ENCODE measurements at regions not wholly inside any gene's neighbourhood (a gene's known extent, or its start where the extent isn't known, plus 50 kb on each side); places are given as distances from the start of the nearest gene placed in this dataset.

DNA sequence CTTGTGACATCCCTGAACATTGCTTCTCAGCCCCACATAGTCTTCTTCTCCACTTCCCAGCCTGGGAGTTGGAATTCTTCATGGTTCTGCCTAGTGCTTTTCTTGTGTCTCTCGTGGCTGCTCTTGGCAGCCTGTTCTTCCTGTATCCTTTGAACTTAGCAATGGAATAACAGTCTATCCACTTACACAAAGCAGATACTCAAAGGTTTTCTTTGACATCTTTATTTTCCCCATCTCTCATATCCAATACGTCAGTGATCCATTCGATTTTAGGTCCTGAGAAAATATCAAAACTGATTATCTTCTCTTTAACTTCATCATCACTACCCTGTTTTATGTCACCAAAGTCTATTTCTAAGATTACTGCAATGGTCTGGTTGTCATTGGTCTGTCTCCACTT, 1091.2 kb upstream of the PIK3C3 start:
- no peak for DNase-seq

DNA sequence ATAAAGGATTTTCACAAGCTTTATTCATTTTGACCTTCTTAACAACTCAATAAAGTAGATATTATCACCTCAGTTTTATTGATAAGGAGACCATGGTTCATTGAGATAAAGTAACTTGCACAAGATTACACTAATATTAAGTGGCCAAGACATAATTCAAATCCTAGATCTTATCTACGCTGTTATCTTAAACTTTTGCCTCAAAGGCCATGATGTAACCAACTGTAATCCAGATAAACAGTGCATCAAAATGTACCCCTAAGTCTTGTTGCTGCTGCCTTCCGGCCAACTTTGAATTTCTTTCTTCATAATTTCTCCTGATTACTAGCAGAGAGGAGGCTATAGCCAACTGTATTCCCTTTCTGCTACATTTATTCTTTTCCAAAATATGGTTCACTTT, 1094.8 kb upstream of the PIK3C3 start:
- no peak for DNase-seq

DNA sequence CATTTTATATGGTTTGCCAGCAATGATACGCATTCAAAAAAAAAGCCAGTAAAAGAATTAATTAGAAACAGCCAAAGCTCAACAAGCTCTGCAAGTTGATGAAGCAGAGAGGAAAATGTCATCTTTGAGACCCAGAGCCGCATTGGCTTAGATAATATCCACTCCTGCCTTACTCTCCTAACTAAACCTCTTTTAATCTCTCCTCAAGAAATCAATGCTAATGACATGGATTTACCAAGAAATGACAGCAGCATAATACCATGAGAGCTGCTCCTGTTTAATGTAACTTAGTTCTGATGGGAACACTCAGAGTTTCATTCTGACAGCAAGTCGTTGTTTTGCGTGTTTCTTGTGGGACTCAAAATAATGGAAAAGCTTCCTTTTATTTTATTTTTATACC, 1099.4 kb upstream of the PIK3C3 start:
- no peak for DNase-seq

DNA sequence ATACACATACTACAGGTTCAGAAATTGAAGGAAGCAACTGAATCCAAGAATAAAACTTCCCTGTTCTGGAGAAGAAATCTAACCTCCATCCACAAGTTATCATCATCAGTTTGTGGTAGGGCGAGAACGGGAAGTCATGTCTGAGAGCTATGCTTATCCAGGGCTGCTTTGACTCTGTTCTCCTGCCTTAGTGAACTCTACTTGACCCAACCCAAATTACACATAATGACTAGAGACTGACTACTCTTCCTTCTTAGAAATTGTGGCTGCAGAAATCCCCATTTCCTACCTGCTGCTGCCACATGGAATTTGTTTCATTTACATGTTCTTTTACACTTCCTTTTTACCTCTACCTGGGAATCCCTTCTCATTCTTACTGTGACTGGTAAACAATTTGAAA, 1102.6 kb upstream of the PIK3C3 start:
- no peak for DNase-seq

DNA sequence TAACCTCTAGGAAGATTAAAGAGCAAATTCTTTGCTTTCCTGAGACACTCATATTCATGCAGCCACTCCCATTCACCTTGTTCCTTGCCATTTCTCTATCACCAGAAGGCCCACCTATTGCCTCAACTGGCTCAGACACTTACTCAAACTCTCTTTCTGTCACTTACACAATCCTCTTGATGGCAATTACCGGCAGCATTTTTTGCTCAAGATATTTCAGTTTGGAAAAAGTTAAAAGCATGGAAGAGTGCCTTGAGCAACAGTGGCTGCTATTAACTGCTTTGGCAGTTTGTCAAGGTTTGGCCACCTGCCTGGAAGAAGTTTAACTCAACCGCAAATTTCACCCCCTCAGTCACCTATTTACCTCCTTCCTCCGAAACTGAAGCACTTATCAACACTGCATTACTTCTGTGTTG, 1104.0 kb upstream of the PIK3C3 start:
- DNase-seq: no peak

DNA sequence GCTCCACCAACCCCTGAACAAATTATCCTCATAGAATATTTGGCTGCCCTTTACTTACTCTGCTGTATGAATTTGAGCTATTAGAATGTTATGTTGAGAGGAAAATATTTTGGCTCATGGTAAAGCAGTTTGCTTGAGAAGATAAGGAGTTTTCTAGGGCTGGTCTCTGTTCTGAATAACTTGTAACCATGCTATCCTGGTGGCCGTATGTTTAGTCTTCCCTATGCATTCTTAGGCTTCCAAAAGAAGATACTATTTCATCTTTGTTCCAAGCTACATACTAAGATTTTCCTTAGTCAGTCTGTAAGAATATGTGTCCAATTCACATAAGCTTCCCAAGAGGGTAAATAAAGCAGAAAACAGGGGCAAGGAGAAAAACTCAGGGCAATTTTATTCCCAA, 1105.1 kb upstream of the PIK3C3 start:
- no peak for DNase-seq

DNA sequence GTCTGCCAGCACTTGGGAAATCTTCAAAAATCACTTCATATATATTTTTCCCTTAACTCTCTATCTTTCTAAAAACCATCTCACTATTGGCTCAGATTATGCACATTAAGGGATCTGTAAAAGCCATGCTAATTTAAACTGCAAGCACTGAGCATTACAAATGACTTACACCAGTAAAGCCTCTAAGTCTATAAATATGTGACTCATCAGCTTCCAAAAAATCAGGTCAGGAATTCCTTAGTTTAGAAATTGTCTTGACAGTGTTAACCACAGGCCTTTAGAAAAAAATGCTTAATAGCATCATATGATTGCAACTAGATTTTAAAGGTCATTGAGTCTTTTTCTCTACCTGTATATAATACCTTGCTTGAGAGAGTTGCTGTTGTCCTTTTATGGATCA, 1113.6 kb upstream of the PIK3C3 start:
- no peak for DNase-seq

DNA sequence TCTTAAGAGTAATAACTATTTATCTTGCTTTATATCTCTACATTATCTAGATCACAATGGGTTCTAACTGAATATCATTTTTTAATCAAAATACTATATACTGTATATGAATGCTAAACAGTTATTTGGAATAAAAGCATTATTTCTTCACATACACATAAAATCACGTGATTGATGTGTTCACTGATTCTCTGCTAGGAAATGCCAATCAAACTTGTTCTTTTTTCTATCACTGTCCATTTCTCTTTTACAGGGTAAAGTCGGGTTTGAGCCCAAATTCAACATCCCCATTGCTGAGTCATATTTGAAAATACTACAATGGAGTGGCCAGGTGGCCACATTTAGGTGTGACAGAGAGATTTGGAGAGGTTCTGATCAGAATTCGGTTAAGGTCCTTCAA, 1114.0 kb upstream of the PIK3C3 start:
- DNase-seq: no peak

DNA sequence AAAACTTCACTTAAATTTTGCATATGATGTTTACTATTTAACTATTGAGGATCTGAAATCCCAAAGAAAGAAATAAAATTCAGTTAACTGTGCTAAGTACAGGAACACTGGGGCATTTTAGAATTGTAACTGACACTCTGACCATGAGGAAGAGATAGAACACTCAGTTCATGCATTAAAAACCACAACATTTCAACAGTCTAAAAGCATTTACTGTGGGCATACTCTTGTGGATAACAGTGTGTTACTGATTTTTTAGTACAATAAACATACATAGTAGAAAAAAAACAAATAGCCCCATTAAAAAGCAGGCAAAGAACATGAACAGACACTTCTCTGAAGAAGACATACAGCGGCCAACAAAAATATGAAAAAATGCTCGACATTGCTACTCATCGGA, 1122.7 kb upstream of the PIK3C3 start:
- no peak for DNase-seq

DNA sequence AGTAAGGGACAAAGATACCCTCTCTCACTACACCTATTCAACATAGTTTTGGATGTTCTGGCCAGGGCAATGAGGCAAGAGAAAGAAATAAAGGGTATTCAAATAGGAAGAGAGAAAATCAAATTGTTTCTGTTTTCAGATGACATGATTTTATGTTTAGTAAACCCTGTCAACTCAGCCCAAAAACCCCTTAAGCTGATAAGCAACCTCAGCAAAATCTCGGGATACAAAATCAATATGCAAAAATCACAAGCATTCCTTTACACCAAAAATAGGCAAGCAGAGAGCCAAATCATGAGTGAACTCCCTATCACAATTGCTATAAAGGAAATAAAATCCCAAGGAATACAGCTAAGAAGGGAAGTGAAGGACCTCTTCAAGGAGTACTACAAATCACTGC, 1130.7 kb upstream of the PIK3C3 start:
- no peak for DNase-seq

DNA sequence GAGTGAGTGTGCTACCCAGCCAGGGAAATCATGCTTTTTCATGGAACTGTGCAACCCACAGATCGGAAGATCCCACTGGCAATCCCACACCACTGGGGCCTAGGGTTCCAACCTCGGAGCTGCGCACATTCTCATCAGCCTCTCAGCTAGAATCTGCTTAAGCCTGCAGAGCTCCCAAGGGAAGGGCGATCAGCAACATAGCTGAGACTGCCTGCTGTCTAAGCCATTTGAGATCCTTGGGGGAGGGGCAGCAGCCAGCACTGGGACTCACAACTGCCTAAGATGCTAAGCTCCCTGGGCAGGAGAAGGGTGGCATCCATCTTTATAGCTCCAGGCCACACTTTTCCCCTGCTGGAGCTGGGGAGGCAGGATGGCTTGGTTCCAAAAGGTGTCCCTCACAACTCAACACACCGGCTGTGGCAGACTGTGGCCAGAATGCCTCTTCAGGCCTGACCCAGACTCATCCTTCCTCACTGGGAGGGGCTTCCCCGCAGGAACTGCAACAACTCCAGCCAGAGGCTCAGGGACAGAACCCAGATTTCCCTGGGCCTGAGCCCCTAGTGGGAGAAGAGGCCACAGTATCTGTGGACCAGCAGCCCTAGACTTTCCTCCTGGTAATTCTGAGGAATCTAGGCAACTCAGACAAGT, 1133.3 kb upstream of the PIK3C3 start:
- no peak for DNase-seq

DNA sequence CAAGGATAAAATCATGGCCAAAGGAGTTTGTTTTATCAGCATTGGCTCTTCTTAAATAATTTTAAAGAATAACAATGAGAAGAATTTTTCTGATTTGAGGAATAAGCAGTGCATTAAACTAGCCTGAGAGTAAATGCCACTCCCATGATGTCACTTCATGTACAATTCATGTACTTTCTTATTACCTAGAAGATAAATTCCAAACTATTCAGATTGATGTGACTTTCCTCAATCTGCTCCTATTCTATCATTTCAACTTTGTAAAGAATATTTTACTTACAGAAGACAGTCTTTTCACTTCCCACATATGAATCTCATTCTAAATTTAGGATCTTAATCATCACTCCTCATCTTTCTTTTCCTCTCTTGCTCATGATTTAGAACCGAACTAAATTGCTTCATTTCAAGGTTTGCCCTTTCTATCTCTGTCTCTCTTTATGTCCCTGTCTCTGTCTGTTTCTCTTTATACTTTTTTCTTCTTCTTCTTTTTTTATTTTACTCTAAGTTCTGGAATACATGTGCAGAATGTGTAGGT, 1142.0 kb upstream of the PIK3C3 start:
- no peak for DNase-seq

DNA sequence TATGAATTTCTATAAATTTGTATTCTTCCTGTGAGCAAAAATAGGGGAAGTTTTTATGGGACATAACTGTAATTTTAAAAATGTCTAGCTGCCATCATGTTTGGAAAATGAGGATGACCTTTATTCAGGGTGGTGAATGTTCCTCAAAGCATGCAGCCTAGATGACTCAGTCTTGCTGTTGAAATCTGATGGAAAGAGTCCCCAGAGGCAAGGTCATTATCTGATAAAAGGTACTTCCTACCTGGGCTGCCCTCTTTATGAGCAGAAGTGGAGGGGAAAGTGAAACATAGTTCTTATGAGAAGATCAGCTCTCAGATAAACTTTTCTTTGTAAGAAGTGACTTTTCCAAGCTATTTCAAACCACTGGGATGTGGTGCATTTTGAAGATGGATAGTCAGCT, 1144.7 kb upstream of the PIK3C3 start:
- DNase-seq: no peak

DNA sequence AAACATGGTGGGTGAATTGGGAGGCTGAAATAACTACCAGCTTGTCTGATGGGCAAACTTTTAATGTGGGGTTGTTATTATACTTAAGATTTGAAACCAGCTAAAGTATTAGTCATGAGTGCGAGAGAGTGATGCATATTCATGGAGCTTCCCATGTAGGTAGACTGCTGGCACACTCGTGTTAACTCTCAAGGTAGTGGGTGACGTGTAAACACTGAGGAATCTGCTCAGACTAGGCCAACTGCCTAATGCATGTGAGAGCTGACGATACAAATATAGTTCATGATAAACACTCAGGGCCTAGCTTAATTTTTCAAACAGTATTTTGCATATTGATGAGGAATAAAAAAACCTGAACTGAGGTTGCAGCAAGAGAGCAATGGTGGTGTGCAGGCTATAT, 1165.7 kb upstream of the PIK3C3 start:
- no peak for DNase-seq

DNA sequence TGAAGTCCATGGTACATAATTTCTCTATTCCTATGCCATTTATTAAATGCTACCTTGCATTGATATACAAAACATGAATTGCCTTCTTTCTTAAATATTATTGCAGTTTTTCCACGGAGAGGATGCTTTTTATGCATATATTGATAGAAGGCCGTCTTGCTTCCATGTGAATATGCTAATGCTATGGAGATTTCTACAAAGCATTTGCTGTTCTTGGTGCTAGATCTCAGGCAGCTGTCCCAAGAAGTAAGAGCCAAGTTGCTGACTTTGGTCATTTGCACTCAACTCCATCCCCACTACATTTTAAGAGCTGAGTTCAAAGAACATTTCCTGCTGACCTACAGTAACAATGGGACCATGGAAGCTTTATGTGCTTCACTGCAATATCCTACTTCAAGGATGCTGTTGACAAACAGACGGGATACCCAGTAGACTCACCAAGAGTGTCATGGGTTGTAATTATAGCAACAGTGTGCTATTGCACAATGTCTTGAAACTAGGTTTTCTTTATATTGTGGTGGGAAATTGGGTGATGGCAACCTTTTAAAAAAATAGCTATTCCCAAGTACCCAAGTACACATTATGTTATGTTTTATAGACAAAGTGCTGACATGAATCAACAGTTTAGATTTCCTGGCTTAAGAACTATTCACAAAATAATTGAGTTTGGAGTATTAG, 1172.4 kb upstream of the PIK3C3 start:
- DNase-seq: no peak

DNA sequence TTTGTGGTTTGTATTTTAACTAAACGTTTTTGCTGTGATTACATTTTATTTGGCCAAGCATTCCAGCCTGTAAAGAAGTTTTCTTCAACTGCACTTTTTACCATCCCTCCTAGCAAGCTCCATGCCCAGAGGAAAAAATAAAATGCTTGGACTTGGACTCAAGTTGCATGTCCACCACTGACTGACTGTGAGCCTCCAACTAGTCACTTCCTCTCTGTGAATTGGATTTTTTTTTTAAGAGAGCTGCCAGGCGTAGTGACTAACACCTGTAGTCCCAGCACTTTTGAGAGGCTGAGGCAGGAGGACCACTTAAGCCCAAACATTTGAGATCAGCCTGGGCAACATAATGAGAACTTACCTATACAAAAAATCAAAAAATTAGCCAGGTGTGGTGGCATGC, 1185.2 kb upstream of the PIK3C3 start:
- no peak for DNase-seq

DNA sequence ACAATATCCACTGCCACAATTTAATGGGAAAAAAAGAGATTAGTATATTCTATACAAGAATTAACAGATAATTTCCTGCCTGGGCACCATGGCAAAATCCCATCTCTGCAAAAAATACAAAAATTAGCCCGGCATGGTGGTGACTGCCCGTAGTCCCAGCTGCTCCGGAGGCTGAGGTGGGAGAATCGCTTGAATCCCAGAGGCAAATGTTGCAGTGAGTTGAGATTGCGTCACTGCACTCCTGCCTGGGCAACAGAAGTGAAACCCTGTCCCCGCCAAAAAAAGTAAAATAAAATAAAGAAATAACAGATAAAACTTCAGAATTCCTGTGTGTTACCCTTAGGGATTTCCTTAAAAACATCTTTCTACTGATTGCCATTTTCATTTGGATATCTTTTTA, 1194.8 kb upstream of the PIK3C3 start:
- DNase-seq: no peak

DNA sequence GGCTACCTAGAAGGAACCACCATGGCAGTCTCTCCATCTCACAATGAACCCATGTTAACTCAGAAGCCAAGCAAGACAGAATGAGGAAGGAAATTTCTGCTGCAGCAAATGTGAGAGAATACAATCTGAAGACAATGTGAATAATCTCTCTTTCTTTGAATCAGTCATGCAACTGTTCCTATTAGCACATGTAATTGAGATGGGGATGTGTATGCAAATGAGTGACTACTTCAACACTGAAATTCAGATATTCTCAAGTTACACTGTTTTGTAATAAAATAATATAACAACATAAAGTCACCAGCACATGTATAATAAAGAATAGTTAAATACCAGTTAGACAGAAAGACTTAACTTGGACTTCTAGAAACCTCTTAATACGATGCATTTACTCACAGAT, 1200.6 kb upstream of the PIK3C3 start:
- DNase-seq: no peak

DNA sequence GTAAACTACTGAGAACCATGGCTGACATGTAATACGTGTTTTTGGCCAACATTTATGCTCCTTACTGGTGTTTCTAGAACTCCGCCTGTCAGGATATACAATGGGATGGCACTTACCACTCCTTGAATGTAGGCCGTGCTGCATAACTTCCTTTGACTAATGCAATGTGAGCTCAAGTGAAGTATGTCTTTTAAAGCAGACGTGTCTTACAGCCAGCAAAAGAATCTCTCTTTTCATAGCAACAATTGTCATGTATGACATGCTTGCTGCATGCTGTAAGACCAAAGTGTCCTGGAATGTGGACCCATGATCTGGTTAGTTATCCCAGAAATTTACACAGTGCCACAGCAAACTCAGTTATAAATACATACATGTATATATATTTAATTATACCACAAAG, 1202.7 kb upstream of the PIK3C3 start:
- DNase-seq: no peak

DNA sequence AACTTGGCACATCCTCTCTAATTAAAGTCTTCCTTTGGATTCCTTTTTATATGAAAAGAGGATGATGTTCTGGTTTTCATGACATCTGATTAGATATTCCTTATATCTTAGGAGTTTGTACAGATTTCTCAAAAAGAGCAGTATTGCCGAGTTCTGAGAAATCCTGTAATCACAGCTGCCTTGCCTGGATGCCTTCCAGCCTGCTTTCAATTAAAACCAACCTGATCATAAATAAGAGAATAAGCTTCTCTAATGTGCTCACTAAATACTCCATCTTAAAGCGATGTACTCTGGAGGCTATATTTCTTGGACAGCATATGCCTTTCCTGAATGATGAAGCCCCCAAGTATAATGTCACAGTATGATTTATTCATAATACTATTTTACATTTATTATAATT, 1203.8 kb upstream of the PIK3C3 start:
- no peak for DNase-seq

DNA sequence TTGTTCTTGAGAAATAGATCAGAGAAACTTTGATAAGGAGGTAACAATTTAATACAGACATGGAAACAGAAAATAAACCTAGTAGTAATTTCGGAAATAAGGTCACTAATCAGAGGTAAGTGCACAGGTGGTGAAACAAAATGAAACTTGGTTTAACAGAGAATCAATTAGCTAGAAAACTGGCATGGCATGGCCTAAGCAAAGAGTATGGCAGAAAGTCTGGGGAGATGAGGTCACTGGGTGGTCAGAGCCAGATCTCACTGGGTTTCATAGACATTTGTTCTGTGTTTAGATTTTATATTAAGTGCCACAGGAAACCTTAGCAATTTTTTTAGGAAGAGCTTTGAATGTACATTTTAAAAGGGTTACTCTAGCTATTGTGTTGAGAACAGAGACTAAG, 1216.0 kb upstream of the PIK3C3 start:
- no peak for DNase-seq

DNA sequence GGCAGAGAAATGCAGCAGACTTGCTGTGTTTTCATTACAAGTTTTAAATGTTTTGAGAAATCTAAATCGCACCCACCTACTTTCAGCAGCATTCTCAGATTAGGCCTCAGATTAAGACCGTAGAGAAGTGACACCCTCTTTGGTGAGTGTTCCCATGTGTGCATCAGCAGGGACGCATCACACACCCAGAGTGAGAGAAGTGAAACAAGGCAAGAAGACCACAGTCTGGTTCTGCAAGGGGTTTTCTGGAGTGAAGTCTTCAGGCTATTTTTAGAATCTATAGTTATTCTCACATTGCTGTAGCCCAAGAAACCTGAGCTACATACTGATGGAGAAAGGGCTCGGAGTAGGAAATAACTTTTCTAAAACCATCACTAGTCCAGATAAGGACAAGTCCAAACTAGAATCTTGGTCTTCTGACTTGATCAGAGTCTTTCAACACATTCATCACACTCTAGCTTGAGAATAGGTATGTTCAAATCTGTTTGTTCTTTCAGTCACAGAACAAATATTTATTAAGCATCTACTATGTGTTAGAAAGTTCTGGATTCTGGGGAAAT, 1216.6 kb upstream of the PIK3C3 start:
- DNase-seq: no peak

DNA sequence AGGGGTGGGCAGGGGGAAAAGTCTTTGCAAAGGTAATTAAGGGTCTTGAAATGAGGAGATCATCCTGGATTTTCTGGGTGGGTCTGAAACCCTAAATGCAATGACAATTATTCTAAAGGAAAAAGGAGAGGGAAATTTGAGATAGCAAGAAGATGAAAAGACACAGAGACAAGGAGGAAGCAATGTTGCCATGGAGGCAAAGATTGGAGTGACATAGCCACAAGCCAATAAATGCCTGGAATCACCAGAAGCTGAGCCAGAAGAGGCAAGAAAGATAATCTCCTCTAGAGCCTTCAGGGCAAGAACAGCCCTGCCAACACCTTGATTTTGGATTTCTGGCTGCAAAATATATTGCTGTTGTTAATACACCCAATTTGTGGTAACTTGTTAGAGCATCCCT, 1246.3 kb upstream of the PIK3C3 start:
- DNase-seq: no peak

DNA sequence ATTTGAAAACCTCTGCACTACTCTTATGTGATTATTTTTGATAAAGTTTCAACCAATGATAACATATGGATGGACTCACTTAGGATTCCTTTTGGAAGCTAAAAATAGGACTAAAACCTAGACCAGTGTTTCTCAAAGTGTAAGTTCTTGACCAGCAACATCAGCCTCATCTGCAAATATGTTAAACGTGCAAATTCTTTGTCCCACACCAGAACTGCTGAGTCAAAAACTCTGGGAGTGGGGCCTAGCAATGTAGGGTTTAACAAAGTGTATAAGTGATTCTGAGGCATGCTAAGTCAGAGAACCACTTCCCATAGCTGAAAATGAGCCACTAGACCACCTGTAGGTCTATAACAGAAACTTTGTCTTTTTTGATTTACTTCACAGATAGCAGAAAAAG, 1247.2 kb upstream of the PIK3C3 start:
- DNase-seq: no peak

DNA sequence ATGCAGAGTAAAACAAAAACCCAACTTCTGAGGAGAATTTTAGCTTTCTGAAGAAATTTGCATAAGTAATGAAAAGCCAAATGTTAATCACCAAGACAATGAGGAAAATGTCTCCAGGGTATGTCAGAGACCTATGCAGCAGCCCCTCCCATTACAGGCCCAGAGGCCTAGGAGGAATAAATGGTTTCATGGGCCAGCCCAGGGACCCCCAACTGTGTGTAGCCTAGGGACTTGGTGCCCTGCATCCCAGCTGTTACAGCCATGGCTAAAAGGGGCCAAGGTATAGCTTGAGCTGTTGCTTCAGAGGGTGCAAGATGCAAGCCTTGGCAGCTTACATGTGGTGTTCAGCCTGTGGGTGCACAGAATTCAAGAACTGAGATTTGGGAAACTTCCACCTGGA, 1256.9 kb upstream of the PIK3C3 start:
- DNase-seq: no peak

All from hippocampal formation (tissue), 2 donors.